ENCODE measurements at regions not wholly inside any gene's neighbourhood (a gene's known extent, or its start where the extent isn't known, plus 50 kb on each side); places are given as distances from the start of the nearest gene placed in this dataset.

DNA sequence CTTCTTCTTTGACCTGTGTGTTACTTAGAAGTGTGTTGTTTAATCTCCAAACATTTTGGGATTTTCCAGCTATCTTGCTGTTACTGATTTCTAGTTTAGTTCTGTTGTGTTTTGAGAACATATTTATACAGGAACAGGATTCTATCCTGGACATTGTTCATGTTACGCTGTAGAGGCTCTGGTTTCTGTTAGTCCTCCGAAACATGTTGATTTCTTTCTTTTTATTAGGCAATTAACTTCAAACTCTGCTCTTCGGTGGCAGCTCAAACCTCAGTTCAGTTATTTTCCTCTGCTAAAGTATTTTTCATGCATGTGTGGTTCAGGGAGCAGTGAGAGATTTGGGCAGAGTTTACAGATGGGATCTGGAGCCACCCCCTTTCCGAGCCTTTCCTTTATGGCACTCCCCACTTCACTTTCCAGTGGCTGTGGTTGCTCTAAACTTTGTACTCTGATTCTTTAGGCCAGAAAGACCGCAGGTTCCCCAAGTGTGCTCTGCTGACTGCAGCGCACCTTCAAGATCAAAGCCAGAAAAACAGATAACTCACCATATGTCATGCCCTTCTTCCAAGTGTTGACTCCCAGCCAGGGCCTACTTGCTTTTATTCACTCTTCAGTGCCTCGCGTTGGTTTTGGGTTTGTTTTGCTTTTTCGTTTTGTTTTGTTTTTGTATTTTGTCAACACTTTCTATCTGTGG lies 77.6 kb upstream of the KSR1 start:
- Histone ChIP-seq H3K4me2 (no peak overlapping the region), H3K4me1 (peaks cover 0 to 12% (median 2%) of the 10 kb centered on the region in 10 experiments; a peak in 7 of 20 replicates)
- TF ChIP-seq Cebpa-rat (IDR thresholded peaks at IDR 0.05), result no peak

DNA sequence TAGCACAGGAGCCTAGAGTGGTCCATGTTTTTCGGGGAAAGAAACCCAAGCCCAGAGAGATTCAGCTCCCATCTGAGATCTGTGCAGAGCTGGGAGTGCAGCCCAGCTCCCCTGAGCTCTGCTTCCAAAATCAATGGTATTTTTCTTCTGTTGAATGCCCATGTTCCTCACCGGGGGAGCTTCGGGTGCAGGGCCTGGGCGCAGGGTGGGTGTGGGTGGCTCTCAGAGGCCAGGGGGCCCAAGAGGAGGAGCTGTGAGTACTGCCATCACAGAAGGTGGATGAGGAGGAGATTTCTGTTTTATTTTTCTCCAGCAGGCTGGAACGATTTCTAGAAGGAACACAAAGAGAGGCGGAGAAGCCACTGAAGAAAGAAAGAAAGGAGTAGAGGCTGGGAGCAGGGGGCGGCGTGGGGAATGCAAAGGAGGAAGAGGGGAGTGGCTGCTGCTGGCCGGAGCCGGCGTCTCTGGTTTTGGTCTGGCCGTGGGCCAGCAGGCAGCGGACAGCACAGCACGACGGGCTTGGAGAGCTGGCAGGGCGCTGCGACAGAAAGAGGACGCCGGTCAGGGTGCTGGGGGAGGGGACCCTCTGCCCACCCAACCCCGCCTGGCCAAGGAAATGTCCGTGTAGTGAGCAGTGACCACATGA lies 76.2 kb upstream of the KSR1 start:
- Histone ChIP-seq H3K9ac (no peak overlapping the region), H3K9me3 (replicated peaks in 1 of 11) (peaks cover 3 to 15% (median 7%) of the 10 kb centered on the region in 11 experiments; a peak in 16 of 22 replicates), H4K20me1 (no peaks in the 10 kb centered on the region), H3K4me1 (peaks cover 0 to 17% (median 2%) of the 10 kb centered on the region in 10 experiments; a peak in 7 of 20 replicates), H3K27ac (no peak overlapping the region), H3K4me2 (no peak overlapping the region), H3K4me3 (no peak overlapping the region), H3K27me3 (no peaks in the 10 kb centered on the region), H3K36me3 (no peaks in the 10 kb centered on the region)
- TF ChIP-seq Cebpa-rat (IDR thresholded peaks at IDR 0.05), result no peak

More for the DNA sequence above, 77.6 kb upstream of the KSR1 start:
- Histone ChIP-seq H3K27ac (no peak overlapping the region), H3K36me3 (peaks cover 0 to 5% (median 0%) of the 10 kb centered on the region in 11 experiments; a peak in 1 of 22 replicates), H4K20me1 (no peaks in the 10 kb centered on the region), H3K27me3 (no peaks in the 10 kb centered on the region), H3K9ac (no peak overlapping the region), H3K4me3 (no peak overlapping the region), H3K9me3 (replicated peaks in 1 of 11) (peaks cover 17 to 29% (median 20%) of the 10 kb centered on the region in 11 experiments)

DNA sequence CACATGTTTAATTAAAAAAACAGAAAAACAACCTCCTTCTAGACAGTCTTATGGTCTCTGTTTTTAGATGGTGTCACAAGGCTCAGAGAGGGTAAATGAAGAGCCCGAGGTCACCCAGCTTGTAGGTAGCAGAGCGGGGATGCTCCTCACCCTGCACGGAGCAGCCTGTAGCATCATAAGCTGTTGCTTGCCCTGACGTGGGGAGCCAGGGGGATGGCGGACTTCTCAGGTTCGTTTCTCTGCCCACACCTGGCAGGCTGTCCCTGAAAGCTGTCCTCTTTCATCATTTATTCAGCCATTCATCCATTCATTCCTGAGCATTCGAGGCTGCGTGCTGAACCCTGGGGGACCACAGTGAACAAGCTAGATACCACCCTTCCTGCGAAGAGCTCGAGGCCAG lies 75.7 kb upstream of the KSR1 start:
- no peaks in the 10 kb centered on the region for H3K36me3 ChIP-seq
- H3K27ac ChIP-seq, result no peak overlapping the region
- no peak overlapping the region for H3K4me3 ChIP-seq
- H3K27me3 ChIP-seq, result no peaks in the 10 kb centered on the region
- H4K20me1 ChIP-seq, result no peaks in the 10 kb centered on the region
- no peak overlapping the region for H3K9ac ChIP-seq
- TF ChIP-seq Cebpa-rat (IDR thresholded peaks at IDR 0.05), result no peak
- H3K9me3 ChIP-seq (replicated peaks in 1 of 11), result peaks cover 0 to 15% (median 4%) of the 10 kb centered on the region in 11 experiments; a peak in 9 of 22 replicates
- H3K4me2 ChIP-seq, result no peak overlapping the region
- H3K4me1 ChIP-seq, result peaks cover 0 to 17% (median 2%) of the 10 kb centered on the region in 10 experiments; a peak in 7 of 20 replicates

DNA sequence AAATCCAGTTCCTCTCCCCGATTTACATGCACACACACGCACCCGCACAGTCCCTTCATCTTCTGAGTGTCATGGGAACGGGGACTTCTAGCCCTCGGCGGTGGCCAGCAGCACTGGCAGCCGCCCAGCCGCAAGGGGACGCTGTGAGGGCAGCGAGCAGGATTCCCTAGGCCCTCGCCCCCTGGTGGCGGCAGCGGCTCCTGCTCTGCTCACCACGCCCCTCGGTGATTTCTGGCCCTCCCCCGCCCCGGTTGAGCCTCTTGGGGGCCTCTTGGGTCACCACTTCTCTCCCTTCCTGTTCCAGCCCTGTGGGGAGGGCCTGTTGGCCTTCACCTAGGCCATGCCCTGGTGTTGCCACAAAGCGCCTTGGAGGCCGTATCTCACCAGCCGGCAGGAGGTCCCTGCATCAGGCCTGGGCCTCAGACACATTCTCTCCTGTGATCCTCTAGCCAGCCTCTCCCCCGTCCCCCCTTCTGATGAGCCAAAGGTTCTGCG lies 75.2 kb upstream of the KSR1 start:
- no peak for TF ChIP-seq Cebpa-rat (IDR thresholded peaks at IDR 0.05)
- Histone ChIP-seq H3K27me3 (no peaks in the 10 kb centered on the region), H3K4me1 (peaks cover 0 to 17% (median 2%) of the 10 kb centered on the region in 10 experiments; a peak in 7 of 20 replicates), H3K9me3 (replicated peaks in 1 of 11) (peaks cover 0 to 16% (median 4%) of the 10 kb centered on the region in 11 experiments; a peak in 7 of 22 replicates), H3K9ac (no peak overlapping the region), H3K4me2 (no peak overlapping the region; a peak in 1 of 22 replicates), H3K4me3 (no peak overlapping the region), H3K36me3 (no peaks in the 10 kb centered on the region), H4K20me1 (no peaks in the 10 kb centered on the region), H3K27ac (no peak overlapping the region)

GRCh38 chr17:27382025-27382424 lies 74.2 kb upstream of the KSR1 start:
- Histone ChIP-seq H3K9me3 (replicated peaks in 1 of 11) (peaks cover 0 to 11% (median 0%) of the 10 kb centered on the region in 11 experiments; a peak in 5 of 22 replicates), H4K20me1 (no peaks in the 10 kb centered on the region), H3K27me3 (no peaks in the 10 kb centered on the region), H3K4me3 (no peak overlapping the region), H3K27ac (no peak overlapping the region), H3K9ac (no peak overlapping the region), H3K4me2 (no peak overlapping the region), H3K4me1 (peaks cover 0 to 8% (median under 1%) of the 10 kb centered on the region in 10 experiments; a peak in 7 of 20 replicates), H3K36me3 (no peaks in the 10 kb centered on the region)
- no peak for TF ChIP-seq Cebpa-rat (IDR thresholded peaks at IDR 0.05)

- Histone ChIP-seq H3K36me3 (no peaks in the 10 kb centered on the region), H3K9ac (no peak overlapping the region), H3K4me2 (peak overlapping the region in 2 of 11 experiments; percentile 27 to 28; a peak in 3 of 22 replicates), H3K9me3 (replicated peaks in 1 of 11) (peaks cover 0 to 15% (median 4%) of the 10 kb centered on the region in 11 experiments; a peak in 5 of 22 replicates), H4K20me1 (no peaks in the 10 kb centered on the region), H3K27ac (no peak overlapping the region), H3K4me3 (no peak overlapping the region), H3K4me1 (peaks cover 4 to 19% (median 16%) of the 10 kb centered on the region in 10 experiments; a peak in 18 of 20 replicates), H3K27me3 (no peaks in the 10 kb centered on the region)
- TF ChIP-seq Cebpa-rat (IDR thresholded peaks at IDR 0.05), result no peak
These were observed 72.0 kb upstream of the KSR1 start for GRCh38 chr17:27384261-27384701.

GRCh38 chr17:27384726-27385125 lies 71.5 kb upstream of the KSR1 start:
- Histone ChIP-seq H3K27ac (no peak overlapping the region), H3K4me3 (no peak overlapping the region), H3K9ac (no peak overlapping the region), H3K36me3 (no peaks in the 10 kb centered on the region), H3K27me3 (no peaks in the 10 kb centered on the region), H3K9me3 (replicated peaks in 1 of 11) (peaks cover 0 to 15% (median 4%) of the 10 kb centered on the region in 11 experiments; a peak in 5 of 22 replicates), H3K4me2 (no peak overlapping the region), H3K4me1 (peaks cover 7 to 23% (median 17%) of the 10 kb centered on the region in 10 experiments; a peak in 18 of 20 replicates), H4K20me1 (no peaks in the 10 kb centered on the region)
- TF ChIP-seq Cebpa-rat (IDR thresholded peaks at IDR 0.05), result no peak

DNA sequence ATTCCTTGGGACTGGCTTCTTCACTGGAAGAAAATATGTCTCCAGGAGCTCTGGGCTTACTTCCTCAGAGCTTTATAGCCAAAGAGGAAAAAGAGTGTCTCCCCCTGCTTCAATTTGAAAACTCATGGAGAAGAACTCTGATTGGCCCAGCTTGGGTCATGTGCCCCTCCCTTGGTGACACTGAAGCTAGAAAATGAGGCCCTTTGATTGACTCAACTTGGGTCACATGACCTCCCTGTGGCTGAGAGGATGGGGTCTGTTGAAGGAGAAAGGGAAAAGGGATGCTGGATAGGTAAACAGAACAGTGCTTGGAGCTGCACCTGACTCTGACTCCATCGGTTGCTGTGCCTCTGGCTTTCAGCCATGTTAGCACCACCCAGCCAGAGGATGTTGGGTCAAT lies 70.6 kb upstream of the KSR1 start:
- Histone ChIP-seq H3K4me3 (no peak overlapping the region), H3K9me3 (replicated peaks in 1 of 11) (peaks cover 0 to 15% (median 4%) of the 10 kb centered on the region in 11 experiments; a peak in 5 of 22 replicates), H3K4me1 (peaks cover 7 to 23% (median 17%) of the 10 kb centered on the region in 10 experiments; a peak in 18 of 20 replicates), H3K4me2 (no peak overlapping the region), H3K36me3 (no peaks in the 10 kb centered on the region), H4K20me1 (no peaks in the 10 kb centered on the region), H3K9ac (no peak overlapping the region), H3K27me3 (no peaks in the 10 kb centered on the region), H3K27ac (no peak overlapping the region)
- no peak for TF ChIP-seq Cebpa-rat (IDR thresholded peaks at IDR 0.05)

Measured in BLaER1 treated with 17β-estradiol and CSF1 and Interleukin-3, amounts not matched to agents 10 nM and 100 nM (cell line).